COLO668 (cell line): ENCODE measurements at regions not wholly inside any gene's neighbourhood (a gene's known extent, or its start where the extent isn't known, plus 50 kb on each side); places are given as distances from the start of the nearest gene placed in this dataset.
"Not testable (repeated sequence)": the region's sequence is repeated elsewhere in the genome, so short reads cannot be mapped to it uniquely, and the experiment has no call there.

ENCODE experiments used
- DNase-seq: peaks from one replicate; lab custom pipeline; 2025; ENCODE audit not compliant: unreplicated experiment; lab: John Stamatoyannopoulos, UW

DNA sequence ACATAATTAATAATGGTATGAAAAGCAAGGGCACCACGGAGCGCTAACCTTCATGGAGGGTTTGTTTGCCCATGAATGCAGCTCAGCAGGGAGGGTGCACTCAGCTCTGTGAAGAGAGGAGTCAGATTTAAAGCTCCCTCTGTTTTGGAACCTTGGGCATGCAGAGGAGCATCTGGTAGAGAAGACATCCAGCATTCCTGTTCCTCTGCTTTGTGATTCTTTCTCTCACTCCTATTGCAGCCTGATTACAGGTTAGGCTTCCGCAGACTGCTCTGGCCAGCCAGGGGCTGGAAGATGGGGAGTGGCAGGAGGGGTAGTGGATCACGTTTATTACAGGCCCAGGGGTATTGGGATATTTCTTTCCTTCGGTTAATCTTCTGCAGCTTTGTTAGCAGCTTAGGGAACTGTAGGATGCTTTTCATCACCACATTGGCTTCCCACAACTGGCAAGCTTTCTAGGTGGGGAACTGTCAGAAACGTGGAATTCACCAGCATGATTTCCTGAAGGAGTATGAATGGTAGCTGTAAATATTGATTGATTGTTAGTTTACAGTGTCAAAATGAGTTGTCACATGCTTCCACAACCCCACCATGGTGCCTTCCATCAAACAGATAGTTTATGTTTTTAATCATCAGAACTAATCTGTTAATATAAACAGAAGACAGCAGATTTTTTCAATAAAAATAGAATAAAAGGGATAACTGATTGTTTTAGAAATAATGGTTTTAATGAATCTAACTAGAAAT is 201.1 kb downstream of the VAPA start:
- peak; percentile 56 for DNase-seq

DNA sequence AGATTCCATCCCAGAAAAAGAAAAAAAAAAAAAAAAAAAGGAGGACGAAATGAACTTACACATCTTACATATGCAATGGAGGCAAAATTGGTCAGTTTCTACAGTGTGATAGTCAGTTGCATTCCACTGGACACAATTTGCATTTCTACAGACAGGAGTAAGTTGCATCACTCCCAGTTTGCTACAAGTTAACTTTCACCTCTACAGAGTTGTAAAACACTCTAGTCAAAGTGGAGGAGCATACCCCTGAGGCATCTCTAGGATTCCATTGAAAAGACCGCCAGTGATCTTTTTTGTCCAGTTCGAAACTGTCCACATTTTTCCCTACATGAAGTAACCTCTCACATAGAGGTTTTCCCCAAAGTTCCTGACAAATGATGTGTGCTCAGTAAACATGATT is 202.8 kb downstream of the VAPA start:
- DNase-seq: no peak

DNA sequence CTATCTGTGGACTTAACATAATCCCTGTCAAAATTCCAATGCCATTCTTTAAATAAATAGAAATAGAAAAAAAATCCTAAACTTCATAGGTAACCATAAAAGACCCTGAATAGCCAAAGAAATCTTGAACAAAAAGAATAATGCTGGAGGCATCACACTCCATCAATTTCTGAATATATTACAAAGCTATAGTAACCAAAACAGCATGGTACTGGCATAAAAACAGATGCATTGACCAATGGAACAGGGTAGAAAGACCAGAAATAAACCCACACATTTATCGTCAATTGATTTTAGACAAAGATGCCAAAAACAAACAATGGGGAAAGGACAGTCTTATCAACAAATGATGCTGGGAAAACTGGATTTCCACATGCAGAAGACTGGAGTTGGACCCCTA is 205.7 kb downstream of the VAPA start:
- no peak for DNase-seq

DNA sequence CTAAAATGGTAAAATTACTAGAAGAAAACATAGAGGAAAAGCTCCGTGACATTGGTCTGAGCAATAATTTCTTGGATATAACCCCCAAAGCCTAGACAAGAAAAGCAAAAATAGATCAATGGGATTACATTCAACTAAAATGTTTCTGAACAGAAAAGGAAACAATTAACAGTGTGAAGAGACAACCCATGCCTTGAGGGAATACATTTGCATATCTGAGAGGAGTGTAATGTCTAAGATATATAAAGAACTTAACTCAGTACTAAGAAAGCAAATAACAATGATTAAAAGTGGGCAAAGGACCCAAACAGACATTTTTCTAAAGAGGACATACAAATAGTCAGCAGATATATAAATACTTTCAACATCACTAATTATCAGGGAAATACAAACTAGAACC is 206.2 kb downstream of the VAPA start:
- no peak for DNase-seq

DNA sequence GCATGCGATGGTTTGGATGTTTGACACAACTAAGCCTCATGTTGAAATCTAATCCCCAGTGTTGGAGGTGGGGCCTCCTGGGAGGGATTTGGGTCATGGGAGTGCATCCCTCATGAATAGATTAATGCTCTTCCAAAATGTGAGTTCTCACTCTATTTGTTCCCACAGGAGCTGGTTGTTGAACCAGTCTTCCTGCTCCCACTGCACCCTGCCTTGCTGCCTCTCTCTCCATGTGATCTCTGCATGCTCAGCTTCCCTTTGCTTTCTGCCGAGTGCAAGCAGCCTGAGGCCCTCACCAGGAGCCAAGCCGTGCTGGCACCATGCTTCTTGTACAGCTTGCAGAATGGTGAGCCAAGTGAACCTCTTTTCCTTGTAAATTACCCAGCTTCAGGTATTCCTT is 206.8 kb downstream of the VAPA start:
- DNase-seq: no peak

DNA sequence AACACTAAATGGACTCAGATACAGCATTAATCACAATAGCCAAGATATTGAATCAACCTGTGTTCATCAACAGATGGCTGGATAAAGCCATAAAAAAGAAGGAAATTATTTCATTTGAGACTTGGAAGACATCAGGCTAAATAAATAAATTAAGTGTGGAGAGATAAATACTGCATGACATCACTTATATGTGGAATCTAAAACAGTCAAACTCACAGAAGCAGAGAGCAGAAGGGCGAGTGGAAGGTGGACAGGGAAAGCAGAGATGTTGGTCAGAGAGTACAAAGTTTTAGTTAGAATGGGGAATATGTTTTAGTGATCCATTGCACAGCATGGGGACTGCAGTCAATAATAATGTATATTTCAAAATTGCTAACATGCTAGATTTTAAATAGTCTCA is 207.2 kb downstream of the VAPA start:
- no peak for DNase-seq

DNA sequence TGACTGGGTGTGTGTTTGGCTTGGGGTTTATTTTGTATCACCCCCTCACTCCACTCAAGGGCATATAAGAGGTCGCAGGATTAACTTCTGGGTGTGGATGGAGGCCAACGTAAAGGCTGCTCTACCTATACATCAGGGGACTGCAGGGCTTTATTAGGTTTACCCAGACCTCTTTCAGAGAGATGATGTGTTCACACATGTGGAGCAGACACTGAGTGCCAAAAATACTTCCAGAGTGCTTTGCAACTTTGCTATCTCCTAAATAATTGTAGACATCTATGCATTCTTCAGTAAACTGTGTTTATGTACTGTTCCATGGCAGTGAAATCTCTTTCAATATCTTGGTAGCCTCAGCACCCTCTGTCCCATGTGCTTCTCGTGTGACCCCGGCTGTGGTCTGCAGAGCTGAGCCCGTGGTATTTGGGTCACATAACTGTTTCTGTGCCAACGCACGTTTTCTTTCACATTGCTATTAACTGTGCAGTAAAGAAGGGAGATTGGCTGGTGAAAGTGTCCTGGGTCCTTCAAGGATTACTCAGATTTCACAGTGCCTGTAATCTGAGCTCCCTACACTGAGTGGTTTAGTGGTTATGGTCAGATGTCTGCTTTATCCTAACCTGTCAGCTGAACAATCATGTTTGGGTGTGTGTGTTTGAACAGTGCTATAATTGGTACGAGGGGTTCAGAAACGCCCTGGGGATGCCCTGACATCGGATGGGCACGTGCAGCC is 208.1 kb downstream of the VAPA start:
- peak; percentile 81 for DNase-seq

DNA sequence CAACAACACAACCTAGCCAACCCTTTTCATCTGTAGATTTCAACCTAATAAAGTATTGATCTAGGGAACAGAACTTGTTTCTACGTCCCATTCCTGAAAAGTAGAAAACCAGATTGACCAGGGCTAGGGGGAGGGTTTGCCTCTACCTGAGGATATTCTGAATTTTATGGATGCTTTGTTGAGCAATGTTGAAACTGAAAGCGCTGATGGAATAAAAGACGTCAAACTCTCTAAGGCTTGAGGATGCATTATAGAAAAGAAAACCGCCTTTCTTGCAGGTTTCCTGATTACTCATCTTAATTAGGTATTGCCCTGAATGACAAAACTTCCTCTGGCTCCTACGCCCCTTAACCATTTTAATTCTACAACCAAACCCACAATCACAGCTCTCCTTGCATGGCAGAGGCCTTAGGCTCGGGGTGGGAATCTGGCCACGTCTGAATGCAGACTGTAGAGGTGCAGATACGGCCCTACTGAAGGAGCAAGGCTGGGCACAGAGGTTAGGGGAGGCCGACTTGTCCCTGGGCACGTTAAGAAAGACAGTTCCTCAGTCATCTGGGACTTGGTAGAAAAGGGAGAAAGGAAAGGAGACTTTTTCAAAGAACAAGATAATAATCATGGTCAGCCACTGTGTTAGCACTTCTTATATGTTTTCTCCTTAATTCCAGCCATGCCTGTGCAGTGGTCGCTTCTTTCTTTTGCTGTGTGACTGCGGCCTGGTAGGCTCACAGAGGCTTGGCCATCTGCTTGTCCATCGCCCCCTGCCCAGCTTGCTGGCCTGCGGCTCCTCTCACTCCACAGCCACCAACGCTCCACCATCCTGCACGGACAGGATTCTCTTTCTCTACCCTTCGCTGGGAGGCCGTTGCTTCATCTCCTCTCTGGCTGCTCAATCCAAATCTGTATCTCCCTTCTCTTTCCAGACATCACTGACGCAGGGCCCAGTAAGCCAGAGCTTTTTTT is 209.5 kb downstream of the VAPA start:
- DNase-seq: no peak

DNA sequence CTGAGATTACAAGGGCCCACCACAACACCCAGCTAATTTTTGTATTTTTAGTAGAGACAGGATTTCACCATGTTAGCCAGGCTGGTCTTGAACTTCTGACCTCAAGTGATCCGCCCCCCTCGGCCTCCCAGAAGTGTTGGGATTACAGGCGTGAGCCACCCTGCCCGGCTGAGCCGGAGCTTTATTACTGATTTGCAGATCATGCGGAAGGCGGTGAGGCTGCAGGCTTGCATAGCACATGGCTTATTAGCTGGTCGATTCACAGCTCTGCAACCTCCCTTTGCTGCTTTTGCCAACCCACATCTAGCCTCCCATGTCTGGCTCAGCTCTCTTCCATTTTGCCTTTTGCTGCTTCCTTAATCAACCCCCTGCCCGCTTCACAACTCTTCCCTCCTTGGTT is 210.3 kb downstream of the VAPA start:
- no peak for DNase-seq

DNA sequence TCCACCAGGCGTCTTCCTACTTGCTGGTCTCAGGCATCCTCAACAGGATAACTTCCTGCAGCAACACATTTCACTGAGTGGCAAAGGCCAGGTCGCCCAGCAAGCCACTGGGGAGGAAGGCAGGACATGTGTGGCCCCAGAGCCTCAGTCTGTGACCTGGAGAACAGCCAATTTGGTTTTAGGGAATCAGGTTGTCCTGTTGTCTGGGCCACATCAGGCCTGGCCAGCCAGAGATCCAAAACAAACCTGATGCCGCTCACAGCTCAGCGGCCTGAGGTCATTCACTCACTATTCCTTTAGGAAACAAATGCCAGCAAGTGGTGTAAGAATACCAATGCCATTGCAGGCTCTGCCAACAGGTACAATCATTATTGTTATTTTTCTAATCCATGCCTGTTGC is 210.7 kb downstream of the VAPA start:
- DNase-seq: no peak

DNA sequence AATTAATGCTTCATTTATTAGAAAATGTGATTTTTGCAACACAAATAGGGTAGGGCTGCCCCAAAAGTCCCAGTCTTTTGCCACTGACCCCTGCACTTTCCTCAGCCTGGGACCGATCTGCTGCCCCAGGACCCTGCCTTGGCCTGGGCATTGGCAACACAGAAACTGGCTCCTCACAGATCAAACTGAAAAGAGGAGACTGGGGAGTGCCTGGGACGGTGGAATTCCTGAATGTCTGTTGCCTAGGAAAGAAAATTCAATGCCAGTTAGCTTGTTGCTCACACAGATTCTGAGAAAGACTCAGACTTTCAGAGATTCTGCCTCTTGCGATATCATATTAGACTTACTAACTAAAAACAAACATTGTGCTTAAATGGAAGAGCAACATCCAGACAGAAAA is 211.2 kb downstream of the VAPA start:
- DNase-seq: no peak

DNA sequence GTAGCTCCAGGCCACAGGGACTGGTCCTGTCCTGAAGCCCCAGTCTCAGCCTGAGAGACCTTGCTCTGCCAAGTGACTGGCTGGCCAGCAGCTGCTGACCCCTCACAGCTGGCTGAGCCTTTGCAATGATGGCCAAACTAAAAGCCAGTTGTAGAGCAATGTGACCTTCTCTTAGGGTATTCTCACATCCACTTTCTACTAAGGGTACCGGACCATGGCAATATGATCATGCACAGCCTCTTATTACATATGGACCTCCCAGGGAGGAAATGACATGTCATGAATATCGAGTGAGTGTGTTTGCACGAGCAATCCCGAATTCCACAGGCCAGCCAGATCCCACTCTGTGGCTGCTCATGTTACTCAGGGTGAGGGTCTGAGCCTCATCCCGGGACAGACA is 213.9 kb downstream of the VAPA start:
- no peak for DNase-seq

DNA sequence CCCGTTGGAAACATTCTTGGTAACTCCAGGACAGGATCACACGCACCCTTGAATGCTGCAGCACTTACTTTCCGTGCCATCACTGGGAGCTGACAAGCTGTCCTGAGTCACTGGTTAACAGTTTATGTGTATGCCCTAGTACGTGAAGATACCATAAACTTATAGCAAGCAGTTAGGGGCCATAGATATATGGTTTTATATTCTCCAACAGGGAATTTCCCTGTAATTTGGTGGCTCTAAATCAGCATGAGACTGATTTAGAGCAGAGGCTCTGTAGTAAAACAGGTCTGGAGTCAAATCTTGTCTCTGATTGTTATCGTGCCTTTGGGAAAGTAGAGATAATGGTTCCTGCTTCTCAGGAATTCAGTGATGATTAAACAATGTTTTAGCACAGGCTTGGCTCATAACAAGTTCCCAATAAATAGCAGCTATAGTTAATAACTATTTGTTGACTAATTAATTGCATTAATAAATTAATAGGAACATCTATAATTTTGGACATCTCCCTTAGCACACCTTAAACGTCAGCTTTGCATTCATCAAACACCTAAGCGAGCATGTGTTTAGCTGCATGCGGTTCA is 215.2 kb downstream of the VAPA start:
- DNase-seq: no peak

DNA sequence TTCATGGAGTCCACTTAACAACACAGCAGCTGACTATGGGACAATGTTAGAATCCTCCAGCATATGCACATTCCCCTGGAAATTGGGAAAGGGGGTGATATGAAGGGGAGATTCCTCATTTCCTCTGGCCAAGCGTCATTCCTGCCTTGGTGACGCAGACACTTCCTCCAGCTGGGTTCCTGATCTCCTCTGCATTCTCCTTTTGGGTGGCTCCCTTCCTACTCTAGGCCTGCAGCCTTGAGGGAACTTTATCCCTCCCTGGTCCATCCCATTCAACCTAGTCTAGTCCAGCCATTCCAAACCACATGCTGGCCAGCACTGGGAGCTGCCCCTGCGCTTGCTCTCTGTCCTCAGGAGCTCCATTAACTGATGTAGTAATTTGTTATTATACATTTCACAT is 216.8 kb downstream of the VAPA start:
- no peak for DNase-seq

DNA sequence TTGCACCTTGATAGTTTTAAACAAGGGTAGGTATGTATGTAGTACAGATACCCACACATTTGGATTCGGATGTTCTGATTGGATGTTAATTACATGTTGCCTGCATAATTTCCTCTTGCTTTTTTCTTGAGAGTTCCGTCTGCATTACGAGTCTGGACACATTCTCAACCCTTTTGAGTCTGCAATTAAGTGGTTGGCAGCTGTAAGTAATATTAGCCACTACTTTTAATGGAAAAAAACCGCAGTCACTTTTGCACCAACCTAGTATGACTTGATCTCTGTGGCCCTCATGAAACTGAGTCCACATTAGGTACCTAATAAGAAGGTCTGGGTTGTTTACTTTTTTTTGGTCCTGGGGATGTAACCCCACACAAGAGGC is 217.3 kb downstream of the VAPA start:
- no peak for DNase-seq

DNA sequence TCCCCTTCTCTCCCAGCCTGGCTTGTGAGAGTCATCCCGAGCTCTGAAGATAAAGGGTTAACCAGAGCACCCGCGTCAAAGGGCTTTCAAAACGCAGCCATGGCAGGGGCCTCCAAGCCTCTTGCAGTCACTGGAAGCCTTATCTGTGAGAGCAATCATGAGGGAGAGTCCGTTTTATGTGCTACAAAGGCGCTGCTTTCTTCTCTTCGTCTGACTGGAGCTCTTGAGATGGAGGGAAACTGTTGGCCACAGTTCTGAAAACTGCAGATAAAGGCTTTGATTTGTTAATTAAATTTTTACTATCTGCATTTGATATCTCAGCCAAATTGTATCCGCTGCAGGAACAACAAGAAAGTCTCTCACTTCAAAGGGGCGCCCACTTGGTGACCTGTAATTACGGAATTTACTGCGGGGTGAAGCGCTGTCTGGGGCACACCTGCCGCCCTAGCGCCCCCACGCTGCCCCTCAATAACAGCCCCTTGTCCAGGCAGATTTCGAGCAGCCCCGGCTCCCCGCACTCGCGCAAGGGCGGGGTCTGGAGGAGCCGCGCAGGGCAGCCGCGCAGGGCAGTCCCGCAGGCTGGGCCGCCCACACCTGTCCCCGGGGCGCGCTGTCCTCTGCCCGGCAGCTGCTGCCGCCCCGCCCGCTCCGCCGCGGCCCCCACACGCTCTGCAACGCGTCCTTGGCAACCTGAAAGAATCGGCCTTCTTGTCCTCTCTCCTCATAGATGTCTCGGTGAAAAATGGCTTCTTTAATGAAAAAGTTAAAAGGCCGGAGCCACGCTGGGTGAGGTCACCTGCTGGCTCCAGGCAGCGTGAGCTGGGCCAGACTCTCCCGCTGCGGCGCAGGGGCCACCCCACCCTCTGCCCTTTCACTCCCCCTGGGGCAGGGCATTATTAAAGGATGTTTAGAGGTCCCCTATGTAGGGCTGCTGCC is 217.9 kb downstream of the VAPA start:
- peak; percentile 76 for DNase-seq

DNA sequence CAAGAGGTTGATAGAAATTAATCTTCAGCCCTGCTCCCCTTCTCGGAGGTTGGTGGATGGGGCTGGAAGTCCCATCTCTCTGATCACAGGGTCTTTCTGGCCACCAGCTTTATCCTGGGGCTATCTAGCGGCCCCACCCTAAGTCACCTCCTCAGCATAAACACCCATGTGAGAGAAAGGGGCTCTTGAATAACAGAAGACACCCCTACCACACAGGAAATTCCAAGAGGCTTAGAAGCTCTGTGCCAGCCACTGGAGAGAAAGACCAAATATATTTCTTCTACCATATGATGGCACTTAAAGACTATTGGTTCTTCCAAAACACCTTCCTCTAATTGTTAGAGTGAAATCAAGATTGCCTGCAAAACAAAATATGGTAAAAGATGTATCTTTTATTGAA is 219.7 kb downstream of the VAPA start:
- no peak for DNase-seq

DNA sequence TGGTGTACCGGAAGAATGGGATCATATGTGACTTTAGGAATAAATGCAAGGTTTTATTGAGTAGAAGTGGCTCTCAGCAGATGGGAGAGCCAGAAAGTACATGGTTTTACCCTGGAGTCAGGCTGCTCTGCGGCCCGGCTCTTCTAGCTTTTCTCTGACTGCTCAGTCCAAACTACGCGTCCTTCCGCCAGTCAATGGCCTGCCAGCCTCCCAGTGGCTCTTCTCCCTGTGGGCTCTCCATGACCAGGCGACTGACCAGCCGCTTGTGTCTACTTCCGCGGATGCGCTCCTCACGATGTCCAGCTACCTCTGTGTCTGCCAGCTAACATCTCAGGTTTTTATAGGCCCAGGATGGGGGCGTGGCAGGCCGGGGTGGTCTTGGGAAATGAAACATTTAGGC is 220.4 kb downstream of the VAPA start:
- DNase-seq: no peak

DNA sequence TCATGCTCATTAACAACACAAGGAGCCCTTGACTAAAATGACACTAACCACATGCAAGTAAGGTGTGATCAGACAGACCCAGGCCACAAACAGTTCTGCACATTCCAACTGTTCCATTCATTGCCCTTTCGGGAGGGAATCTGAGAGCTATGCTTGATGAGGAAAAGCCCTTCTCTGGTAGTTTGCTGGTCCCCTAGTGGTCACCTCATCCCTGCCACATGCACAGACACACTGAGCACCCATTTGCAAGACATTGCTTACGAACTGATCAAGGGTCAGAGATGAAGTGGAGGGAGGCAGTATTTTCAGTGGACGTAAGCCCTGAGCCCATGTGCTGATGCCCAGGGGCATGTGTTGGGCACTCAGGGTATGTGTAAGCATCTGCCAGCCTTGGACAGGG is 220.9 kb downstream of the VAPA start:
- not testable (repeated sequence) for DNase-seq

DNA sequence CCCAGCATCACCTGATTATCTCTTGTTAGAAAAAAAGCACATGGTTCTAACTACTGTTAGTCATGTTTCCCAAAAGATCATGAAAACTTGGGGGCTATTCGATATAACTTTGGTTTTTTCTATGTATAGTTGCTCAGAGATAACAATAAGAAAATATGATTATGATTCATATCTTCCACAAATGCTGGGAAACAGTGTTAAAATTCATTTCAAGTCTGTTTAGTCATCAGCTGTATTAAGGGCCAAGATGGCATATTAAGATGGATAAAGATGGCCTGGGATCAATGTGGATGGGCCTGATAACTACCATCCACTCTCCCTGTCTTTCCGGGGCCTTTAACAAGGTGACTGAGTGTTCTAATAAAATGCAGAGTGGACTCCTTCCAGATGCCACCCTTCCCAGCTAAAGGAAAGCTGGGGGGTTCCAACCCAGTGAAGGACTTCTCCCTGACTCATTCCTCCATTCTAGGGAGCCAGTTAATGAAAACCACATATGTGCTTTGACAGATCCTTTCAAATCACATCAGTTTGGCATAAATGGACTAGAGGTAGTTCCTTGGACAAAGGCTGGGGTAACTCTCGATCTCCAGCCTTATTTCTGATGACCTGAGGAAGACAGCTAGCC is 221.6 kb downstream of the VAPA start:
- no peak for DNase-seq
